ENCODE measurements at regions not wholly inside any gene's neighbourhood (a gene's known extent, or its start where the extent isn't known, plus 50 kb on each side); places are given as distances from the start of the nearest gene placed in this dataset.

GRCh38 chr2:18066066-18066465 lies 187.6 kb downstream of the KCNS3 start:
- Histone ChIP-seq H3K27me3 (ENCODE audit: insufficient read depth) (no peaks in the 10 kb centered on the region), H3K36me3 (ENCODE audit: insufficient read depth) (no peaks in the 10 kb centered on the region), H3K4me3 (no peak overlapping the region), H3F3A (replicated peaks; ENCODE audit: low read depth) (no peaks in the 10 kb centered on the region), H2AFZ (no peak overlapping the region), H3K9me2 (ENCODE audit: insufficient read depth) (no peaks in the 10 kb centered on the region; the same call in 1 of the 2 replicates), H3K4me1 (ENCODE audit: insufficient read depth) (no peaks in the 10 kb centered on the region), H3K4me2 (no peak overlapping the region), H4K20me1 (replicated peaks; ENCODE audit: insufficient read depth) (no peaks in the 10 kb centered on the region), H3K27ac (ENCODE audit: low read depth) (no peak overlapping the region), H3K79me2 (replicated peaks; ENCODE audit: insufficient read depth) (no peaks in the 10 kb centered on the region)
- DNase-seq (ENCODE audit: low spot score), result no peak
- H3K4me1 Mint-ChIP-seq, result peaks cover 15% of the 10 kb centered on the region
- no peaks in the 10 kb centered on the region for H3K9me3 Mint-ChIP-seq
- no peak overlapping the region for H3K27ac Mint-ChIP-seq
- TF ChIP-seq ZNF114 (CRISPR knock-in tag; IDR thresholded peaks at IDR 0.05), result no peak
- H3K4me3 Mint-ChIP-seq, result no peak overlapping the region
- no peak for ATAC-seq
- H3K27me3 Mint-ChIP-seq (ENCODE audit: insufficient read depth, low read depth, poor library complexity), result peaks cover 4% of the 10 kb centered on the region
- H3K36me3 Mint-ChIP-seq (ENCODE audit: low read depth), result no peaks in the 10 kb centered on the region

GRCh38 chr2:18065249-18065648 lies 186.8 kb downstream of the KCNS3 start:
- DNase-seq (ENCODE audit: low spot score), result no peak
- Mint-ChIP-seq H3K4me3 (no peak overlapping the region), H3K36me3 (ENCODE audit: low read depth) (no peaks in the 10 kb centered on the region), H3K4me1 (peaks cover 15% of the 10 kb centered on the region), H3K27me3 (ENCODE audit: insufficient read depth, low read depth, poor library complexity) (peaks cover 4% of the 10 kb centered on the region), H3K9me3 (no peaks in the 10 kb centered on the region), H3K27ac (no peak overlapping the region)
- no peaks in the 10 kb centered on the region for H4K20me1 ChIP-seq (replicated peaks; ENCODE audit: insufficient read depth)
- no peak for ATAC-seq
- no peak overlapping the region for H3K4me3 ChIP-seq
- no peak overlapping the region for H3K27ac ChIP-seq (ENCODE audit: low read depth)
- no peaks in the 10 kb centered on the region for H3K4me1 ChIP-seq (ENCODE audit: insufficient read depth)
- no peak for TF ChIP-seq EZH2 (IDR thresholded peaks at IDR 0.05; ENCODE audit: low read depth, unreplicated experiment)
- no peak for TF ChIP-seq ZNF331 (CRISPR knock-in tag; IDR thresholded peaks at IDR 0.05; ENCODE audit: low read depth)
- no peak for TF ChIP-seq REST (IDR thresholded peaks at IDR 0.05; ENCODE audit: unreplicated experiment)
- no peak for TF ChIP-seq ZNF114 (CRISPR knock-in tag; IDR thresholded peaks at IDR 0.05)
- no peak for TF ChIP-seq JUNB (IDR thresholded peaks at IDR 0.05; ENCODE audit: unreplicated experiment)
- no peak for TF ChIP-seq EZH2phosphoT487 (IDR thresholded peaks at IDR 0.05; ENCODE audit: unreplicated experiment)
- TF ChIP-seq NANOG (IDR thresholded peaks at IDR 0.05; ENCODE audit: borderline replicate concordance), result no peak
- H2AFZ ChIP-seq, result no peak overlapping the region
- H3F3A ChIP-seq (replicated peaks; ENCODE audit: low read depth), result no peaks in the 10 kb centered on the region
- H3K27me3 ChIP-seq (ENCODE audit: insufficient read depth), result no peaks in the 10 kb centered on the region
- H3K36me3 ChIP-seq (ENCODE audit: insufficient read depth), result no peaks in the 10 kb centered on the region
- H3K79me2 ChIP-seq (replicated peaks; ENCODE audit: insufficient read depth), result no peaks in the 10 kb centered on the region
- H3K4me2 ChIP-seq, result no peak overlapping the region
- no peaks in the 10 kb centered on the region; the same call in 1 of the 2 replicates for H3K9me2 ChIP-seq (ENCODE audit: insufficient read depth)
